ENCODE measurements at regions not wholly inside any gene's neighbourhood (a gene's known extent, or its start where the extent isn't known, plus 50 kb on each side); places are given as distances from the start of the nearest gene placed in this dataset.
"Not testable (repeated sequence)": the region's sequence is repeated elsewhere in the genome, so short reads cannot be mapped to it uniquely, and the experiment has no call there.

DNA sequence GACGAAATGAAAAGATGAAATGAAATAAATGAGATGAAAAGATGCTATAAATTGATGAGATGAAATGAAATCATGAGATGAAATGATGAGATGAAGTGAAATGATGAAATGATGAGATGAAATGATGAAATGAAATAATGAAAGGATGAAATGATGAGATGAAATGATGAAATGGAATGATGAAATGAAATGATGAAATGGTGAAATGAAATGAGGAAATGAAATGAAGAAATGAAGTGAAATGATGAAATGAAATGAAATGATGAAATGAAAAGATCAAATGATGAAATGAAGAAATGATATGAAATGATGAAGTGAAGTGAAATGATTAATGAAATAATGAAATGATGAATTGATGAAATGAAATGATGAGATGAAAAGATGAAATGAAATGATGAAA lies 138.5 kb upstream of the ERV3-1 start:
- DNase-seq, result not testable (repeated sequence)

- DNase-seq, result not testable (repeated sequence)
Observed at GRCh38 chr7:65144557-65144956, 138.1 kb upstream of the ERV3-1 start.

- not testable (repeated sequence) for DNase-seq
Observed at GRCh38 chr7:65144119-65144518, 137.6 kb upstream of the ERV3-1 start.

GRCh38 chr7:65141894-65142293 lies 135.4 kb upstream of the ERV3-1 start:
- not testable (repeated sequence) for DNase-seq

GRCh38 chr7:65141405-65141778 lies 134.9 kb upstream of the ERV3-1 start:
- not testable (repeated sequence) for DNase-seq

DNA sequence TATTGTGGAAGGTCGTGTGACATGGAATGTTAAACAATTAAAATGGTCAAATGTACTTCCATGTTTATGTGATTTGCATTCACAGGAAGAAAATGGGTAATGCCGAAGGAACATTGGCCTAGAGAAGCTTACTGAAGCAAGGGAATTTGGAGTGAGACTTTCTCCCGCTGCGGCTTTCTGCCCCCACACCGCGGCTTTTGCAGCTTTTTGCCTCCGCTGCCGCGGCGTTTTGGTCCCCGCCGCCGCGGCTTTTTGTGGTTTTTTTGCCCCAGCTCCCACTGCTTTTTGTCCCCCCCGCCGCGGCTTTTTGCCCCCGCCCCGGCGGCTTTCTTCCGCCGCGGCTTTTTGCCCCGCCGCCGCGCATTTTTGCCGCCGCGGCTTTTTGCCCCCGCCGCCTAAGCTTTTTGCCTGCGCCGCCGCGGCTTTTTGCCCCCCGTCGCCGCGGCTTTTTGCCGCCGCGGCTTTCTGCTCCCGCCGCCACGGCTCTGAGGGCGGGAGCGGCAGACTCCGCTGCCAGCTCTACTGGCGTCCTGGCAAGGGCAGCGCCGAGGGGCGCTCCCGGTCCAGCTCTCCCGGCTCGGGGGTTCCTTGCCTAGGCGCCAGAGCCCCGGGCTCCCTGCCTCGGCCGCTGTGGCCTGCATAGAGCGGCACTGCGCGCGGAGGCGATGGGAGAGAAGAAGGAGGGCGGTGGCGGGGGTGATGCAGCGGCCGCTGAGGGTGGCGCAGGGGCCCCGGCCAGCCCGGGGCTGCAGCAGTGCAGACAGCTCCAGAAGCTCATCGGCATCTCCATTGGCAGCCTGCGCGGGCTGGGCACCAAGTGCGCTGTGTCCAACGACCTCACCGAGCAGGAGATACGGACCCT lies 134.3 kb upstream of the ERV3-1 start:
- not testable (repeated sequence) for DNase-seq

DNA sequence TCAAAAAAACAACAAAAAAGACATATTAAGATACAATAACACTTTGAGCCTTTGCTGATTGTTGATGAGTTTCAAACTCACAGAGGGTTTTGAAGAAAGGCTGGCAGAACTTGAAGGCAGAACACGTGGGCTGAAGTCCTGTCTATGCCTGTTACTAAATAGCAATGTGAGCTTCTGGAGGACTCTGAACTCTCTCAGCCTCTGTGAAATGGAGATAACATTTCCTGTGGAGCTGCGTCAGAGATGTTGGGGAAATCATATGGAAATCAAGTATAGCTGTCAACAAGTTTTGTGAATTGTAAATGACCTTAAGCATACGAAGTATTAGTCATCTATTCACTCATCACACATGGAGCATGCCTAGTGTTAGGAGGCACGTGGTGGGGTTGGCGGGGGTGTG lies 130.4 kb upstream of the ERV3-1 start:
- DNase-seq, result not testable (repeated sequence)

DNA sequence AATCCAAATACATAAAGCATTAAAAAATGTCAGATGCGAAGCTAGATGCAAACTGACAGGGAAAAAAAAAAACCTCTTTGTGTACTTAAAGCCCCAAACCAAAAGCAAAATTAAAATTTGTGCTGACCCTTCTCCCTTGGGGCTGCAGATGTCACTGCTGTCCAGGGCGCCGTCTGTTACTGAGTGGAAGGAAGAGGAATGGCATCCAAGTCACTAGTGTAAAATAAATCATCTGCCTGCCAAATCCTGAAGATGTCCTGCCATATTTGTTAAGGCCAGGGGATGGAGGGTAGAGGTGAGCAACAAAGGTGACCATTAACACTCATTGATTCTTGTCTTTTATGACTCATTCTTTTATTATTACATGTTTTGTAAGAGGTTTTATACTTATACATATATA lies 126.6 kb upstream of the ERV3-1 start:
- not testable (repeated sequence) for DNase-seq

DNA sequence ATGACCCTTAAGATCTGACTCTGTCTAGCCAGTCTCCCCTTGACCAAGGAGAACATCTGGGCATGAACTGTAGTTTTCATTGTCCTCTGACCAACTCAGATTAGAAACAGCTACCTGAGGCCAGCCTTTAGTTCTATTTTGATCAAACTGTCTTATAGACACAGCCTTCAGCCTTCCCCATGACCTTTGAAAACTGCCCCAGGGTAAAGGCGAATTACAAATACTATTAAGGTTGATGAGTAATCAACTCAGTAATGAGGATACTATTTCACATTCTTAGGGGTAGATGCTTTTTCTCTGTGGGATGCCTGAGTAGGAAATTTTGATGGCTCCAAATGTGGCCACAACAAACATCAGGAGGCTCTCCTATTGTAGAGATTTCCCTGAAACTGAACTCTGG lies 125.8 kb upstream of the ERV3-1 start:
- DNase-seq, result not testable (repeated sequence)

- not testable (repeated sequence) for DNase-seq
Observed at GRCh38 chr7:65127364-65127763, 120.9 kb upstream of the ERV3-1 start.

GRCh38 chr7:65124600-65124999 lies 118.1 kb upstream of the ERV3-1 start:
- DNase-seq, result not testable (repeated sequence)

DNA sequence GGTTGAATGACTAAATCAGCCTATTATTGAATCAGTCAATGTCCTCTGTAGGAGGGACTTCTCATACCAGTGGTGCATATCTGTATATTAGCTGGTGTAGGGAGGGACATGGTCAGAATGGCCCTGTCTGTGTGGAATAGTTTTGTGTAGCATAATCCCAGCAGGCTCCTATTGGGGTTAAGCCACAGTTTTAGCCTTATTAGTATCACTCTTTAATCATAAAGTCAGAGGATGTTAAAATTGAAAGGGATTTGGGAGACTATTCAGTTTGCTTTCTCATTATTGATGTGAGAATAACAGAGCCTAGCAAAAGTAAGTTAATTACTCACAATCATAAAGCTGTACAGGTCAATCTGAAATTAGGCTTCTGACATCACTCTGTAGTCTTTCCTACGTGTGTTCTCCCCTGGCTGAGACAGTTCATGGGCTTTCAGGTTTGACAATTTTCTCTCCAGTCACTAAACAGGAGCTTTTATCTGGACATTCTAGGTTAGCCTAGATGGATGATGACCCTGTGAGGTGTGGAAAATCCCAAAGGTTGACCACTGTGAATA lies 99.2 kb upstream of the ERV3-1 start:
- DNase-seq, result not testable (repeated sequence)

DNA sequence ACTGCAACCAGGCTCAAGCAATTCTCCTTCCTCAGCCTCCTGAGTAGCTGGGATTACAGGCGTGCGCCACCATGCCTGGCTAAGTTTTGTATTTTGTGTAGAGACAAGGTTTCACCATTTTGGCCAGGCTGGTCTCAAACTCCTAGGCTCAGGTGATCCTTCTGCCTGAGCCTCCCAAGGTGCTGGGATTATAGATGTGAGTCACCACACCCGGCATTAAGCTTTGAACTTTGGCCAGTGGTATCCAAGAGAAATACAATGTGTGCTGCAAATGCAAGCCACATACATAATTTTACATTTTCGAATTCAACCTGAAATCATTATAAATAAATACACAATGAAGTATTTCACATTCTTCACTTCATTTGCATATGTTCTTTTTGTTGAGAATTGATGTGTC lies 94.0 kb upstream of the ERV3-1 start:
- DNase-seq, result not testable (repeated sequence)

- DNase-seq, result not testable (repeated sequence)
Observed at GRCh38 chr7:65081669-65082055, 75.2 kb upstream of the ERV3-1 start.

- DNase-seq, result peak; percentile 92
Observed at GRCh38 chr7:65080799-65081668, 74.5 kb upstream of the ERV3-1 start.

- DNase-seq, result not testable (repeated sequence)
Observed at GRCh38 chr7:65074959-65075358, 68.5 kb upstream of the ERV3-1 start.

DNA sequence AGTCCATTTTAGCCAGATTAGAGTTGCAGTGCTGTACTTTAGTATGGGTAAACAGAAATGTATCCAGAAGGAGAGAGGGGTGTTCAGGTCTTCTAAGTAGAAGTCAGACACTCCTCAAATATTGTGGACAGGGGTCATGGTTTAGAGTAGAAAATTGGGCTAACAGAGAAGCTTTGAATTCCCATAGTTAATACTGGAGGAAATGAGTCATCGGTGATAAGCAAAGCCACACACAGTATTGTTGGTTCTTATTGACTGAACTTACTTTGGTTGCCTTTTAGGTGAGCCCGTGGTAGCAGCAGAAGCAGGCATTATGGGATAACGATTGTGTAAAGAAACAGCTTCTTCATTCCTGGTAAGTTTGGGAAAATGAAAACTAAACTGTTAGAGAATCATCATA lies 66.7 kb upstream of the ERV3-1 start:
- DNase-seq, result not testable (repeated sequence)

- DNase-seq, result not testable (repeated sequence)
Observed at GRCh38 chr7:65071854-65072431, 65.5 kb upstream of the ERV3-1 start.

DNA sequence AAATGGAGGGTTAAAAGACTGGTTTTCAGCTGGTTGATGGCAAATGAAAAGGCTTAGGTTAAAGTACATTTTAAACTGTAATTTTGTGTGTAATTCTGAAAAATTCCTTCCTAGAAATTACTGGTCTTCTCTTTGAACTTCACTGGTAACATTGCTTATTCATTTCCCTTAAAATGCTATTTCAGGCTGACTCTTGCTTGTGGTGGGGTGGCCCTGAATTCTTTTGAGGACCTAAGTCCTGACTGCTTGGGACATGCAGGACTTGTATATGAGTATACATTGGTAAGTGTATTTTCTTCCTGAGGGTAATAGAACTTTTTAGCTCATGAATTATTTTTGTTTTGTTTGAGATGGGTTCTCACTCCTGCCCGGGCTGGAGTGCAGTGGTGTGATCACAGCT lies 63.0 kb upstream of the ERV3-1 start:
- DNase-seq, result not testable (repeated sequence)

DNA sequence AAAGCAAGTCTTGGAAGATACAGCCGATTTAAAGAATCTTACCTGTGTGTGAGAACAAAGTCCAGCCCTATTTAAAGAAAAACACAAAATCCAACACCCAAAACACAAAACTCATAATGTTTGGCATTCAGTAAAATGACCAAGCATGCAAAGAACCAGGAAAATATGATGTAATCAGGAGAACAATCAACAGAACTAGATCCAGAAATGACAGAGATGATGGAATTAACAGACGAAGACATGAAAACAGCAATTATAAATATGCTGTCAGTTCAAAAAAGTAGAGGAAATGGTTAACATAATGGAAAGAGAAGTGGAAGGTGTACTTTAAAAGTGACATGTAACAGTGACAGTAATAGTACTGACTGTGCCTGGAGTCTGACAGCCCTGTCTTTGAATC lies 56.1 kb upstream of the ERV3-1 start:
- not testable (repeated sequence) for DNase-seq

GRCh38 chr7:65059247-65059646 lies 52.8 kb upstream of the ERV3-1 start:
- DNase-seq, result not testable (repeated sequence)

Data from fibroblast of skin of right biceps (primary cell).